ENCODE measurements at regions not wholly inside any gene's neighbourhood (a gene's known extent, or its start where the extent isn't known, plus 50 kb on each side); places are given as distances from the start of the nearest gene placed in this dataset.
A peak's percentile ranks its signal among the peaks of the same experiment; 100 is the strongest.
"Not testable (repeated sequence)": the region's sequence is repeated elsewhere in the genome, so short reads cannot be mapped to it uniquely, and the experiment has no call there.

- H3K9me2 ChIP-seq (ENCODE audit: insufficient read depth); POLR2A ChIA-PET; DNase-seq (ENCODE audit: low read depth, low spot score); H2AFZ ChIP-seq (ENCODE audit: low read depth, low read length, poor library complexity, severe bottlenecking); H3K9ac ChIP-seq (ENCODE audit: low read length); H3K36me3 ChIP-seq (ENCODE audit: control insufficient read depth in 1 of 2, insufficient read depth in 2 of 2, low read length in 2 of 2); RAD21 ChIA-PET (ENCODE audit: low non-redundant PET in 1 of 2, low total read pairs in 2 of 2, uncharacterized antibody in 2 of 2, unreplicated experiment in 2 of 2); BruUV-seq (replicated peaks); H3K79me2 ChIP-seq (ENCODE audit: insufficient read depth, low read length); H4K20me1 ChIP-seq (ENCODE audit: insufficient read depth); H3K9me3 ChIP-seq (ENCODE audit: control insufficient read depth in 1 of 2, insufficient read depth in 1 of 2, low read depth in 1 of 2, low read length in 2 of 2); CTCF ChIA-PET; H3K4me3 ChIP-seq (replicated peaks in 1 of 2; ENCODE audit: low read depth in 1 of 2, low read length in 2 of 2); intact Hi-C loops (cut with micrococcal nuclease); H3K27me3 ChIP-seq (ENCODE audit: insufficient read depth, low read length); H3K27ac ChIP-seq (ENCODE audit: low read depth, low read length); H3K4me1 ChIP-seq (ENCODE audit: control insufficient read depth in 1 of 2, insufficient read depth in 2 of 2, low read length in 2 of 2): not testable (repeated sequence)
- ATAC-seq, result peak; percentile 77
- peak; percentile 28; the same call in 1 of the 2 replicates for TF ChIP-seq FOSL1 (IDR thresholded peaks at IDR 0.05; ENCODE audit: low read depth)
- H3K4me2 ChIP-seq (ENCODE audit: low read length), result peak overlapping the region; percentile 6; the same call in 1 of the 2 replicates
These were observed 110.2 kb upstream of the VKORC1L1 start for GRCh38 chr7:65762712-65763111.

DNA sequence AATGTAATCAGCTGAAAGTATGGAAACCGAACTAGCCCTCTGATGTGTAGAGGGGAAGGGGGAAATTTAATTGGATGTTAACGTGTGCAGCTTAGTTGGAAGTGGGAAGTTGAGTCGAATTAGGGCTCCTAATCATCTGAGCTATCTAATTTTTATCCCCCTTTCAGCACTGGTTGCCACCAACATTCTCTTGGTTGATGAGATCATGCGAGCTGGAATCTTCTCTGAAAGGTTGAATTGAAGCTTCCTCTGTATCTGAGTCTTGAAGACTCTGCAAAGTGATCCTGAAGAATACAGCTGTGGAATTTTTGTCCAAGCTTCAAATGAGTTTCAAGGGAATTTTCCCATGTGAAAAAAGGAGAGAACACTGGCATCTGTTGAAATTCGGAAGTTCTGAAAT, 109.8 kb upstream of the VKORC1L1 start:
- H3K9ac ChIP-seq (ENCODE audit: low read length); H3K4me1 ChIP-seq (ENCODE audit: control insufficient read depth in 1 of 2, insufficient read depth in 2 of 2, low read length in 2 of 2); H3K36me3 ChIP-seq (ENCODE audit: control insufficient read depth in 1 of 2, insufficient read depth in 2 of 2, low read length in 2 of 2); H3K4me3 ChIP-seq (replicated peaks in 1 of 2; ENCODE audit: low read depth in 1 of 2, low read length in 2 of 2); H3K79me2 ChIP-seq (ENCODE audit: insufficient read depth, low read length); H2AFZ ChIP-seq (ENCODE audit: low read depth, low read length, poor library complexity, severe bottlenecking); H3K9me2 ChIP-seq (ENCODE audit: insufficient read depth); H3K9me3 ChIP-seq (ENCODE audit: control insufficient read depth in 1 of 2, insufficient read depth in 1 of 2, low read depth in 1 of 2, low read length in 2 of 2); CTCF ChIA-PET; RAD21 ChIA-PET (ENCODE audit: low non-redundant PET in 1 of 2, low total read pairs in 2 of 2, uncharacterized antibody in 2 of 2, unreplicated experiment in 2 of 2); H3K27me3 ChIP-seq (ENCODE audit: insufficient read depth, low read length); H4K20me1 ChIP-seq (ENCODE audit: insufficient read depth); DNase-seq (ENCODE audit: low read depth, low spot score); intact Hi-C loops (cut with micrococcal nuclease); POLR2A ChIA-PET; H3K27ac ChIP-seq (ENCODE audit: low read depth, low read length): not testable (repeated sequence)
- BruUV-seq (replicated peaks), result TSS peak; percentile 25
- peak overlapping the region; percentile 6; the same call in 1 of the 2 replicates for H3K4me2 ChIP-seq (ENCODE audit: low read length)
- ATAC-seq, result peak; percentile 32; the same call in 1 of the 2 replicates

GRCh38 chr7:65770473-65771225, 102.2 kb upstream of the VKORC1L1 start:
- H3K9me3 ChIP-seq (ENCODE audit: control insufficient read depth in 1 of 2, insufficient read depth in 1 of 2, low read depth in 1 of 2, low read length in 2 of 2); CTCF ChIA-PET; H3K4me1 ChIP-seq (ENCODE audit: control insufficient read depth in 1 of 2, insufficient read depth in 2 of 2, low read length in 2 of 2); BruUV-seq (replicated peaks); H4K20me1 ChIP-seq (ENCODE audit: insufficient read depth); intact Hi-C loops (cut with micrococcal nuclease); H3K9me2 ChIP-seq (ENCODE audit: insufficient read depth); H3K36me3 ChIP-seq (ENCODE audit: control insufficient read depth in 1 of 2, insufficient read depth in 2 of 2, low read length in 2 of 2); H3K27me3 ChIP-seq (ENCODE audit: insufficient read depth, low read length); H2AFZ ChIP-seq (ENCODE audit: low read depth, low read length, poor library complexity, severe bottlenecking); H3K79me2 ChIP-seq (ENCODE audit: insufficient read depth, low read length): not testable (repeated sequence)
- Histone ChIP-seq H3K9ac (ENCODE audit: low read length) (peak overlapping the region; percentile 78), H3K4me2 (ENCODE audit: low read length) (peak overlapping the region; percentile 72), H3K27ac (ENCODE audit: low read depth, low read length) (peak overlapping the region; percentile 35), H3K4me3 (replicated peaks in 1 of 2; ENCODE audit: low read depth in 1 of 2, low read length in 2 of 2) (peak overlapping the region; percentile 82 to 88)
- DNase-seq (ENCODE audit: low read depth, low spot score), result peak; percentile 87
- POLR2A ChIA-PET, result interaction anchor here (0.9 kb wide), 1 partner anchor 20 kb away, joined by 3 read pairs; no protein-coding TSS in a partner anchor
- RAD21 ChIA-PET (ENCODE audit: low non-redundant PET in 1 of 2, low total read pairs in 2 of 2, uncharacterized antibody in 2 of 2, unreplicated experiment in 2 of 2), result interaction anchor here in 1 of 2 experiments (1.4 kb wide), 1 partner anchor 69 kb away, joined by 4 read pairs; no protein-coding TSS in a partner anchor
- TF ChIP-seq POLR2AphosphoS5 (IDR thresholded peaks at IDR 0.05; ENCODE audit: low read depth, low read length) (peak; percentile 78), YY1 (IDR thresholded peaks at IDR 0.05; ENCODE audit: extremely low read depth, insufficient replicate concordance, low read depth, low read length) (peak; percentile 26), SIN3A (IDR thresholded peaks at IDR 0.05; ENCODE audit: low read depth) (peak; percentile 55; the same call in 1 of the 2 replicates), POLR2A (IDR thresholded peaks at IDR 0.05; ENCODE audit: borderline replicate concordance, extremely low read depth, insufficient read depth, insufficient read length) (peak; percentile 75), SP1 (IDR thresholded peaks at IDR 0.05; ENCODE audit: low read depth) (peak; percentile 62; the same call in 1 of the 2 replicates)
- ATAC-seq, result peak; percentile 95

GRCh38 chr7:65771226-65771569, 101.7 kb upstream of the VKORC1L1 start:
- H3K9me2 ChIP-seq (ENCODE audit: insufficient read depth); H3K36me3 ChIP-seq (ENCODE audit: control insufficient read depth in 1 of 2, insufficient read depth in 2 of 2, low read length in 2 of 2); H3K9me3 ChIP-seq (ENCODE audit: control insufficient read depth in 1 of 2, insufficient read depth in 1 of 2, low read depth in 1 of 2, low read length in 2 of 2); H4K20me1 ChIP-seq (ENCODE audit: insufficient read depth); POLR2A ChIA-PET; H2AFZ ChIP-seq (ENCODE audit: low read depth, low read length, poor library complexity, severe bottlenecking); DNase-seq (ENCODE audit: low read depth, low spot score); H3K4me1 ChIP-seq (ENCODE audit: control insufficient read depth in 1 of 2, insufficient read depth in 2 of 2, low read length in 2 of 2); H3K79me2 ChIP-seq (ENCODE audit: insufficient read depth, low read length); intact Hi-C loops (cut with micrococcal nuclease); H3K27me3 ChIP-seq (ENCODE audit: insufficient read depth, low read length); CTCF ChIA-PET: not testable (repeated sequence)
- peak overlapping the region; percentile 72 for H3K4me2 ChIP-seq (ENCODE audit: low read length)
- H3K9ac ChIP-seq (ENCODE audit: low read length), result peak overlapping the region; percentile 78
- BruUV-seq (replicated peaks), result TSS peak; percentile 88
- peak overlapping the region; percentile 82 to 88 for H3K4me3 ChIP-seq (replicated peaks in 1 of 2; ENCODE audit: low read depth in 1 of 2, low read length in 2 of 2)
- H3K27ac ChIP-seq (ENCODE audit: low read depth, low read length), result peak overlapping the region; percentile 27
- RAD21 ChIA-PET (ENCODE audit: low non-redundant PET in 1 of 2, low total read pairs in 2 of 2, uncharacterized antibody in 2 of 2, unreplicated experiment in 2 of 2), result interaction anchor here in 1 of 2 experiments (1.4 kb wide), 1 partner anchor 69 kb away, joined by 4 read pairs; no protein-coding TSS in a partner anchor
- ATAC-seq, result peak; percentile 8

Measured in HCT116 (cell line).